OCI-LY1 (cell line): ENCODE measurements at regions not wholly inside any gene's neighbourhood (a gene's known extent, or its start where the extent isn't known, plus 50 kb on each side); places are given as distances from the start of the nearest gene placed in this dataset.

ENCODE experiments used
- H2AFZ ChIP-seq: fragments of 200-600 bp; sonication (generic), shearing (Covaris generic); 2 replicates; pipeline ENCODE4 v1.6.0; 2014; ENCODE audit warnings: antibody characterized with exemption, mild to moderate bottlenecking, low read length
- H3F3A ChIP-seq: fragments of 200-600 bp; sonication (generic), shearing (Covaris generic); 2 replicates; pipeline ENCODE4 v1.6.0; 2014; ENCODE audit warnings: mild to moderate bottlenecking, antibody characterized with exemption, low read length, moderate library complexity; ENCODE audit not compliant: insufficient read depth
- H3K27ac ChIP-seq: fragments of 200-600 bp; sonication (generic); 2 replicates; pipeline ENCODE4 v1.5.1; 2014; ENCODE audit warnings: low read length, mixed run types, mild to moderate bottlenecking, low read depth; ENCODE audit not compliant: poor library complexity, severe bottlenecking
- H3K27me3 ChIP-seq: fragments of 200-600 bp; sonication (generic); 2 replicates; pipeline ENCODE4 v1.6.0; 2014; ENCODE audit warnings: antibody characterized with exemption, mild to moderate bottlenecking, low read length, moderate library complexity; ENCODE audit not compliant: insufficient read depth
- H3K36me3 ChIP-seq: fragments of 200-600 bp; sonication (generic); 2 replicates; pipeline ENCODE4 v1.6.1; 2014; ENCODE audit warnings: mild to moderate bottlenecking, antibody characterized with exemption, low read length, moderate library complexity, mixed read lengths; ENCODE audit not compliant: insufficient read depth
- H3K4me1 ChIP-seq: fragments of 200-600 bp; sonication (generic); 2 replicates; pipeline ENCODE4 v1.5.1; 2014; ENCODE audit warnings: mild to moderate bottlenecking, low read length, moderate library complexity; ENCODE audit not compliant: insufficient read depth, severe bottlenecking
- H3K4me2 ChIP-seq: fragments of 200-600 bp; sonication (generic), shearing (Covaris generic); 2 replicates; pipeline ENCODE4 v1.6.1; 2014; ENCODE audit warnings: low read length
- H3K4me3 ChIP-seq: fragments of 200-600 bp; sonication (generic); 2 replicates; pipeline ENCODE4 v1.5.1; 2014; ENCODE audit warnings: low read length, low read depth, mild to moderate bottlenecking, mixed read lengths; ENCODE audit not compliant: poor library complexity, severe bottlenecking
- H3K79me2 ChIP-seq: fragments of 200-600 bp; shearing (Covaris generic); 2 replicates; pipeline ENCODE4 v1.6.1; 2016; ENCODE audit warnings: mixed run types, low read length, mixed read lengths; ENCODE audit not compliant: insufficient read depth
- H3K9ac ChIP-seq: fragments of 200-600 bp; sonication (generic), shearing (Covaris generic); 2 replicates; pipeline ENCODE4 v1.6.1; 2014; ENCODE audit warnings: mild to moderate bottlenecking, low read length, mixed read lengths
- H3K9me2 ChIP-seq: fragments of 200-600 bp; sonication (generic), shearing (Covaris generic); 2 replicates; pipeline ENCODE4 v1.6.1; 2014; ENCODE audit warnings: low read depth, mild to moderate bottlenecking, low read length, mixed read lengths
- H3K9me3 ChIP-seq: fragments of 200-600 bp; shearing (Covaris generic); 2 replicates; pipeline ENCODE4 v1.6.1; 2014; ENCODE audit warnings: low read length, mixed read lengths
- H4K20me1 ChIP-seq: fragments of 200-600 bp; sonication (generic), shearing (Covaris generic); 2 replicates; pipeline ENCODE4 v1.6.0; 2016; ENCODE audit warnings: mild to moderate bottlenecking, low read length; ENCODE audit not compliant: insufficient read depth
- CTCF ChIP-seq: fragments of 200-600 bp; sonication (generic), shearing (Covaris generic); IDR thresholded peaks from 2 replicates; pipeline ENCODE4 v1.5.1; 2017; ENCODE audit warnings: mild to moderate bottlenecking, antibody characterized with exemption, low read length, moderate library complexity, mixed read lengths
- EZH2 ChIP-seq: fragments of 200-600 bp; sonication (generic), shearing (Covaris generic); IDR thresholded peaks from 2 replicates; pipeline ENCODE4 v1.8.0; 2017; ENCODE audit warnings: borderline replicate concordance, mixed run types, mild to moderate bottlenecking, antibody characterized with exemption, low read length, moderate library complexity, mixed read lengths

GRCh38 chr7:55303220-55303619 lies 61.9 kb upstream of the LANCL2 start:
- Histone ChIP-seq H2AFZ (no peak overlapping the region), H3K27me3 (no peaks in the 10 kb centered on the region), H3K36me3 (no peaks in the 10 kb centered on the region), H4K20me1 (no peaks in the 10 kb centered on the region), H3K9me2 (no peaks in the 10 kb centered on the region), H3K4me3 (no peak overlapping the region), H3K9me3 (no peaks in the 10 kb centered on the region), H3F3A (no peaks in the 10 kb centered on the region), H3K79me2 (no peaks in the 10 kb centered on the region), H3K4me1 (no peaks in the 10 kb centered on the region), H3K9ac (no peak overlapping the region), H3K27ac (no peak overlapping the region), H3K4me2 (no peak overlapping the region)
- no peak for TF ChIP-seq EZH2
- TF ChIP-seq CTCF: no peak

GRCh38 chr7:55304018-55304762 lies 60.9 kb upstream of the LANCL2 start:
- H3K9ac ChIP-seq: no peak overlapping the region
- no peaks in the 10 kb centered on the region for H3F3A ChIP-seq
- no peaks in the 10 kb centered on the region for H3K36me3 ChIP-seq
- no peaks in the 10 kb centered on the region for H4K20me1 ChIP-seq
- H3K4me1 ChIP-seq: no peaks in the 10 kb centered on the region
- H2AFZ ChIP-seq: no peak overlapping the region
- no peaks in the 10 kb centered on the region for H3K9me3 ChIP-seq
- no peaks in the 10 kb centered on the region for H3K79me2 ChIP-seq
- no peak overlapping the region for H3K4me3 ChIP-seq
- no peak overlapping the region for H3K27ac ChIP-seq
- no peaks in the 10 kb centered on the region for H3K9me2 ChIP-seq
- H3K27me3 ChIP-seq: no peaks in the 10 kb centered on the region
- no peak overlapping the region for H3K4me2 ChIP-seq
- TF ChIP-seq EZH2 (no peak), CTCF (no peak)

GRCh38 chr7:55305135-55305534 lies 60.0 kb upstream of the LANCL2 start:
- H3F3A ChIP-seq: no peaks in the 10 kb centered on the region
- no peaks in the 10 kb centered on the region for H3K79me2 ChIP-seq
- no peak for TF ChIP-seq EZH2
- H3K9me2 ChIP-seq: no peaks in the 10 kb centered on the region
- no peak overlapping the region for H3K9ac ChIP-seq
- H4K20me1 ChIP-seq: no peaks in the 10 kb centered on the region
- H3K4me3 ChIP-seq: no peak overlapping the region
- H3K4me2 ChIP-seq: no peak overlapping the region
- no peaks in the 10 kb centered on the region for H3K9me3 ChIP-seq
- no peaks in the 10 kb centered on the region for H3K36me3 ChIP-seq
- H3K27ac ChIP-seq: no peak overlapping the region
- H3K27me3 ChIP-seq: no peaks in the 10 kb centered on the region
- H3K4me1 ChIP-seq: no peaks in the 10 kb centered on the region
- no peak overlapping the region for H2AFZ ChIP-seq

- no peak overlapping the region for H2AFZ ChIP-seq
- no peak overlapping the region for H3K4me3 ChIP-seq
- H3K36me3 ChIP-seq: no peaks in the 10 kb centered on the region
- H4K20me1 ChIP-seq: no peaks in the 10 kb centered on the region
- no peaks in the 10 kb centered on the region for H3K27me3 ChIP-seq
- H3K4me1 ChIP-seq: no peaks in the 10 kb centered on the region
- no peaks in the 10 kb centered on the region for H3F3A ChIP-seq
- H3K79me2 ChIP-seq: no peaks in the 10 kb centered on the region
- H3K4me2 ChIP-seq: no peak overlapping the region
- TF ChIP-seq CTCF (no peak), EZH2 (no peak)
- H3K27ac ChIP-seq: no peak overlapping the region
- no peaks in the 10 kb centered on the region for H3K9me2 ChIP-seq
- H3K9me3 ChIP-seq: no peaks in the 10 kb centered on the region
- no peak overlapping the region for H3K9ac ChIP-seq
These were observed 58.8 kb upstream of the LANCL2 start for GRCh38 chr7:55306331-55306730.
